GM12874 (cell line): ENCODE measurements at regions not wholly inside any gene's neighbourhood (a gene's known extent, or its start where the extent isn't known, plus 50 kb on each side); places are given as distances from the start of the nearest gene placed in this dataset.

Experiments
- TF ChIP-seq, protein P1 (sequence below): IDR thresholded peaks from 2 replicates; pipeline ENCODE4 v1.5.1; 2011; ENCODE audit warnings: low read depth, mild to moderate bottlenecking, control low read depth, low read length, moderate library complexity; ENCODE audit not compliant: insufficient read depth

- TF ChIP-seq, protein P1, sequence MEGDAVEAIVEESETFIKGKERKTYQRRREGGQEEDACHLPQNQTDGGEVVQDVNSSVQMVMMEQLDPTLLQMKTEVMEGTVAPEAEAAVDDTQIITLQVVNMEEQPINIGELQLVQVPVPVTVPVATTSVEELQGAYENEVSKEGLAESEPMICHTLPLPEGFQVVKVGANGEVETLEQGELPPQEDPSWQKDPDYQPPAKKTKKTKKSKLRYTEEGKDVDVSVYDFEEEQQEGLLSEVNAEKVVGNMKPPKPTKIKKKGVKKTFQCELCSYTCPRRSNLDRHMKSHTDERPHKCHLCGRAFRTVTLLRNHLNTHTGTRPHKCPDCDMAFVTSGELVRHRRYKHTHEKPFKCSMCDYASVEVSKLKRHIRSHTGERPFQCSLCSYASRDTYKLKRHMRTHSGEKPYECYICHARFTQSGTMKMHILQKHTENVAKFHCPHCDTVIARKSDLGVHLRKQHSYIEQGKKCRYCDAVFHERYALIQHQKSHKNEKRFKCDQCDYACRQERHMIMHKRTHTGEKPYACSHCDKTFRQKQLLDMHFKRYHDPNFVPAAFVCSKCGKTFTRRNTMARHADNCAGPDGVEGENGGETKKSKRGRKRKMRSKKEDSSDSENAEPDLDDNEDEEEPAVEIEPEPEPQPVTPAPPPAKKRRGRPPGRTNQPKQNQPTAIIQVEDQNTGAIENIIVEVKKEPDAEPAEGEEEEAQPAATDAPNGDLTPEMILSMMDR = no peak
Measured at GRCh38 chr20:50426866-50427718, 83.1 kb upstream of the PTPN1 start.

DNA sequence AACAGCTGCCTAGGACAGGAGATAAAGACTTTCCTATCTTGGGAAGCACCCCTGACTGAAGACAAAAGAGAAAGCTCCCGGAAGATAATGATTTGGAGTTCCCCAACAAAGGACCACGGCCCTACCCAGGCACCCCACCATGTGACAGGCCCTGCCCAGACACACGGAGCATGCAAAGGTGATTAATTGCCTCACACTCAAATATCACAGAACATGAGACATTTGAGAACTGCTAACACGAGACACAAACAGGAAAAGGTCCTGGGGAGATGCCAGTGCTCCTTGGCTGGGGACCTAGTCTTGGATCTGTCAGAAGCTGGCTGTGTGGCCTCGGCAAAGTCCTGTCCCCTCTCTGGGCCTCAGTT, 82.5 kb upstream of the PTPN1 start:
- TF ChIP-seq, protein P1 = no peak

DNA sequence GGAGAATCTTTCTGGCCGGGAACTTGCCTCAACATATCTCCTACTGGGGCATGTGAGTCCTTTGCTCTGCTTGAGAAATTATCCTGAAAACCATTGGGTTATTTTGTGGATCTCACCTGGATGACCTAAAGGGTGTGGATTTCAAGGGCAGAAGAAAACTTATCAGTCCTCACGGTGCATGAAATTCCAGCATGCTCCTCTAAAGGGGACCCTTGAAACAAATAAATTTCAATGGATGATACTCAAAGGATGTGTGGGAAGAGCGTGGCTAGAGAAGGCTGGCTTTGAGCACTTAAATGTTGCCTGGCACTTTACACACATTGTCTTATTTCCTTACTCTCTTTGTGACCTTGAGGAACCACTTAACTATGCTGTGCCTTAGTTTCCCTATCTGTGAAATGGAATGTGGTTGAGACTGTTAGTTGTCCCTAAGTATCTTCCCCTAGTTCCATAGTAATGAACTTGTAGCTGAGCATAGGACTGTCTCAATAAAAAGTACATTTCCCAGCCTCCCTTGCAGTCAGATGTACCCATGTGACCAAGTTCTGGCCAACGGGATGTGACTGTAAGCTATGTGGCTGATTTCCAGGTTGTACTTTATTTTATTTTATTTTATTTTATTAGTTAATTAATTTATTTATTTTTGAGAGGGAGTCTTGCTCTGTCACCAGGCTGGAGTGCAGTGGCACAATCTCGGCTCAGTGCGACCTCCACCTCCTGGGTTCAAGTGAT, 81.9 kb upstream of the PTPN1 start:
- TF ChIP-seq, protein P1 = no peak

DNA sequence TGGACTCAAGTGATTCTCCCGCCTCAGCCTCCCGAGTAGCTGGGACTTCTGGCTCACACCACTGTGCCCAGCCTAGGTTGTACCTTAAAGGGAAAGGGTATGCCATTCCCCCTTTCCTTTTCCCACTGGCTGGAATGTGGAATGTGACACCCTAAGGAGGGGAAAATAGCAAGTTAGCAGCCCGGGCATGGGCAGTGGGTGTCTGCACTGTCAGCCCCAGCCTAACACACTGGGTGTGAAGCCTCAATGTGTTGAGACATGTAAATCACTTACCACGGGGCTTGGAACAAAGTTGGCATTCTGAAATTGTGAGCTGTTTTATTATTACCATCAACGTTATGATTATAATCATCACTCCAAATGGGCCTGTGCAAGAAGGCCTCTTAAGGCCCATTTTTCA, 80.8 kb upstream of the PTPN1 start:
- TF ChIP-seq, protein P1 = no peak

DNA sequence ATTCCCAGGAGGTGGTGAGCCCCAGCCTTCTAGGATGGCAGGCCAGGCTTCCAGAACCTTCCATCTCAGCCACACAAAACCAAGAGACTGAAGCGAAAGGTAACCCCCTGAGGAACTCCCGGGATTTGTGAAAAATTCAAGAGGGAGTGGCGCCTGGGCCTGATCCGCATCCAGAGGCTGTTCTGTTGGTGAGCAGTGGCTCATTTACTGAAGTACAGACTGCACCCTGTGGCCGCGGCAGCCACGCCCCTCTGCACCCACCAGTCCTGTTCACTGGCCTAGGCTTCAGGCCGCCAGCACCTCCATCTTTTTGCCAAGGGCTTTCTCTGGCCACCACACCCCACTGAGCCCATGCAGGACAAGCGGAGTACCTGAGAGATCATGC, 79.1 kb upstream of the PTPN1 start:
- TF ChIP-seq, protein P1 = no peak

DNA sequence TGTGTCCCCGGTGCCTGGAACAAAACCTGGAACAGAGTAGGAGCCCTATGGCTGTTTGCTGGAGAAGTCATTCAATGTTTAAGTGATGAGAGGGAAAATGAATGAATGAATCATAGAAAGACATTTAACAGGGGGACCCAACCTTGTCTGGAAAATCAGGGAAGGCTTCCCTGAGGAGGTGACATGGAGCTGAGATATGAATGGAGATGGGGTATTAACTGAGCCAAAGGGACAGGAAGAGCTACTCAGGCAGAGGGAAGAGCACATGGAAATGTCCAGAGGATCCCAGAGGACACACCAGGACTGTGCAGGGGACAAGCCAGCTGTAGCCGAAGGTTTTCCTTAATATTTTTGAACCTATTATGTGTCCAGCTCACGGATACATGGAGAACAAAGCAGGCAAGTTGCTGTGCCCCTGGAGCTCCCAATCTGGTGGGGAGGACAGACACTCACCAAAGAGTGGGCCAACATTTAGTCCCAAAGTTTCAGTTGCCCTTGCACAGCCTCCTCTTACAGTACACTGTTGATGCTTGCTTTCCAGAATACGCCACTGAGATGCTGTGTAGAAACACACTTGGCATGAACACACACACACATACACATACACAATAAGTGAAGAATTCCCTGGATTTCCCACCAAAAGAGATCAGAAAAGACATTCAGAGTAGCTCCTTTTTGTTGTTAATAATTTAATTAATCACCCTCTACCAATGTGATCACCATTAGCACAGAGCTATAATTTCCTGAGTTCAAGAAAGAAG, 77.0 kb upstream of the PTPN1 start:
- TF ChIP-seq, protein P1 = no peak

DNA sequence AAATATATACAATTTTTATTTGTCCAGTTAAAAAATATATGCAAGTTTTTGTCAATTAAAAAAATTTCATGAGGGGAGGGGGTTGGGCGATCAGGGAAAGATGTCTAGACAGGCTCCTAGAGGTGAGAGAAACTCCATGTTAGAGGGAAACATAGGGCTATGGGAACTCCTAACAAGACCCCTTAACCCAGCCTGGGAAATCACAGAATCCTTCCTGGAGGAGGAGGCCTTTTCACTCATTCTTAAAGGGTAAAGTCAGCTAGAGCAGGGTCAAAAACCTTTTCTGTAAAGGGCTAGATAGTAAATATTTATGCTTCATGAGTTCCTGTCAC, 75.9 kb upstream of the PTPN1 start:
- TF ChIP-seq, protein P1 = no peak
